GM18517 (cell line): ENCODE measurements at regions not wholly inside any gene's neighbourhood (a gene's known extent, or its start where the extent isn't known, plus 50 kb on each side); places are given as distances from the start of the nearest gene placed in this dataset.
"Not testable (repeated sequence)": the region's sequence is repeated elsewhere in the genome, so short reads cannot be mapped to it uniquely, and the experiment has no call there.

Experiments
- ATAC-seq: cut with Tn5 transposase; IDR thresholded peaks from one replicate; pipeline ENCODE4 v1.9.1; 2021; ENCODE audit warnings: mild to moderate bottlenecking, moderate library complexity; ENCODE audit not compliant: unreplicated experiment

- ATAC-seq = no peak
Observed at GRCh38 chr15:95162967-95163531, 931.7 kb downstream of the MCTP2 start.

- ATAC-seq = no peak
Observed at GRCh38 chr15:95168152-95168551, 936.8 kb downstream of the MCTP2 start.

GRCh38 chr15:95168951-95169431 lies 937.6 kb downstream of the MCTP2 start:
- ATAC-seq = no peak

- no peak for ATAC-seq
Observed at GRCh38 chr15:95169541-95170459, 938.4 kb downstream of the MCTP2 start.

GRCh38 chr15:95170561-95171380 lies 939.4 kb downstream of the MCTP2 start:
- ATAC-seq = no peak

- ATAC-seq = no peak
Observed at GRCh38 chr15:95171564-95171963, 940.2 kb downstream of the MCTP2 start.

- ATAC-seq = no peak
Observed at GRCh38 chr15:95174301-95175259, 943.2 kb downstream of the MCTP2 start.

- ATAC-seq = no peak
Observed at GRCh38 chr15:95175914-95176658, 944.7 kb downstream of the MCTP2 start.

GRCh38 chr15:95176794-95177577 lies 945.6 kb downstream of the MCTP2 start:
- no peak for ATAC-seq

- ATAC-seq = no peak
Observed at GRCh38 chr15:95180530-95180929, 949.2 kb downstream of the MCTP2 start.

GRCh38 chr15:95182091-95182490 lies 950.7 kb downstream of the MCTP2 start:
- ATAC-seq = no peak

GRCh38 chr15:95192923-95193322 lies 961.6 kb downstream of the MCTP2 start:
- no peak for ATAC-seq

- no peak for ATAC-seq
Observed at GRCh38 chr15:95194746-95195145, 963.4 kb downstream of the MCTP2 start.

- ATAC-seq = no peak
Observed at GRCh38 chr15:95196176-95196915, 965.0 kb downstream of the MCTP2 start.

- no peak for ATAC-seq
Observed at GRCh38 chr15:95202569-95203349, 971.4 kb downstream of the MCTP2 start.

- ATAC-seq = no peak
Observed at GRCh38 chr15:95205077-95205476, 973.7 kb downstream of the MCTP2 start.

GRCh38 chr15:95205830-95206229 lies 974.5 kb downstream of the MCTP2 start:
- not testable (repeated sequence) for ATAC-seq
